HG02798 (cell line): ENCODE measurements at regions not wholly inside any gene's neighbourhood (a gene's known extent, or its start where the extent isn't known, plus 50 kb on each side); places are given as distances from the start of the nearest gene placed in this dataset.

Experiments used
- ATAC-seq: cut with Tn5 transposase; IDR thresholded peaks from one replicate; pipeline ENCODE4 v1.9.1; 2021; ENCODE audit warnings: mild to moderate bottlenecking; ENCODE audit not compliant: unreplicated experiment, poor library complexity

DNA sequence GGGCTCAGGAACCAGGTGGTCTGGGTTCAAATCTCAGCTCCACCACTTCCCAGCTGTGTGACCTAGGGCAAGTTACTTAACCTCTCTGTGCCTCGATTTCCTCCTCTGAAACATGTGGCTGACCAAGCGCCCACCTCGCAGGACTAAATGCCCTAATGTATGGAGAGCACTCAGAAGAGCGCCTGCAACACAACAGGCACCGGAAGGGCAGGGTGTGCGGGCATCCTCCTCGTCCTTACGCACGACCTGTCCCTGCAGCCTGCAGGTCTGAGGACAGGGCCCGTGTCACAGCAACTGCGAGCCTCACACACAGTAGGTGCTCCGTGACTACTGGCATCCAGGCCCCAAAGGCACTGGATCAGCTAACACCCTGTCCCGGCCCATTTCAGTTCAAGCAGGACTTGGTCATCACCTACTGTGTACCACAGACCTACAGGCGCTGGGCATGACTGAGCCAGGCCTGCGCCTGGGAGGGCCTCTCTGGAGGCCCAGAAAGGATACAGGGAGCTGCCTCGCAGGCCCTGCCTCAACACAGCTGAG is 131.5 kb downstream of the NCOR2 start:
- ATAC-seq = no peak

DNA sequence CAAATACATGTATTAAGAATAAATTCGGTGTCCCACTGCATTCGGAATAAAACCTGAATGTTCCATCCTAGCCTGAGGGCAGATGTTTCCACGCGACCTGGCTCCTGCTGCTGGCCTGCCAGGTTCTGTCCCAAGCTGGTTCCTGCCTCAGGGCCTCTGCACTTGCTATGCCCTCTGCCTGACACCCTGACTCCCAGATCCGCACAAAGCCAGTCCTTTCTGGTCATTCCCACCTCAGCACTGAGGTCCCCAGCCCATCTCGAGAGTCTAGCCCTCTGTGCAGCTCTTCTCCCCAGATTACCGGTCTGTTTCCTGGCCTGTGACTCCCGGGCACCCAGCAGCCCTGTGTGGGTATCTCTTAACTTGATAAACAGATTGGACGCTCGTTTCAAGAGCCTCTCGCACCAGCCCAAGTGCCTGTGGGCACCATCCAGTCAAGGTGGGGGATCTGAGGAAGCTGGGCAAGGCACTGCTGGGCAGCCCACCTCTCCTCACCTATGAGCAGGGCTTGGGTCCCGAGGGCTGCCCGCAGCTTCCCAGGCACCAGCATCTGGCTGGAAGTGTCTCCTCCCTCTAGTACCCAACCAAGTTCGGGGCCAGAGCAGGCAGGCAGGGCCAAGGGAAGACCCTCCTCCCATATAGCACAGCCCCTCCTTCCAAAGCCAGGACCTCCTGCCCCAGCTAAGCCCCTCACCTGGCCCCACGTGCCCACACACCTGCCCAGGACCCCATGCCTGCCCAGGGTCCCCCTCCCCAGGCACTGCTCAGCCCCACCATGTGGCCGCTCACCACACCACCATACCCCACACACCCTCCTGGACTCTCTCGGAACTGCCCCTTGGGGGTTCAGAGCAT is 132.2 kb downstream of the NCOR2 start:
- no peak for ATAC-seq

DNA sequence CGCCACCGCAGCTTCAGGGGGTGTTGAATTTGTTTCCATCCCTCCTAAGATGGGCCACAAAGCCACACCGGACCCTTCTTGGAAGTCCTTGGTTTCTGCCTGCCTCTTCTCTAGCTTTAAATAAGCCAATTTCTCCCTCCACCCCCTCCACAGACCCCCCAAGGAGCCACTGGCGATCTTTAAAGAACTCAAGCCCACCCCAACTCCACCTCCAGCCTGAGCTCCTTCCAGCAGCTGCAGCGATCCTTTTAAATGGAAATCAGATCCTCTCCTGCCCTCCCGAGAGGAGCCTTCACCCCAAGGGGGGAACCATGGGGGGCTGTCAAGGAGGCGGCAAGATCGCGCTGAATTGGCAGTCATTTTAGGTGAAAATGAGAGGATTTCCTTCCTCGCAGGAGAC is 133.1 kb downstream of the NCOR2 start:
- no peak for ATAC-seq

DNA sequence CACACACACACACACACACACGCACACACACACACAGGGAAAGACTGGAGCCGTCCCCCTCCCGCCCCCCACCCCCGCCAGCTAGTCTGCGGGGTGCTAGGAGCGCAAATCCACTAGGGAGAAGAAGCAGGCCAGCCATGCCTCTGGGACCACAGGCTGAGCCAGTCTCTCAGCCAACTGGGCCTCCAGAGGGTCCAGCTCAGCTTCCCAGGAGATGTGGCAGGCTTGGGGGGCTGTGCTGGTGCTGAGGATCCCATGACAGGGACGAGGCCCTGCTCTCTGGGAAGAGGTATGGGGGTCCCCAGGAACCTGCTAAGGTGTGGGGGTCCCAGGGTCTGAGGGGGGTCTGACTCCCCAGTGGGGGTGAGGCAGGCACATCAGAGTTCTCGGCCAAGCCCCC is 133.5 kb downstream of the NCOR2 start:
- ATAC-seq = no peak

DNA sequence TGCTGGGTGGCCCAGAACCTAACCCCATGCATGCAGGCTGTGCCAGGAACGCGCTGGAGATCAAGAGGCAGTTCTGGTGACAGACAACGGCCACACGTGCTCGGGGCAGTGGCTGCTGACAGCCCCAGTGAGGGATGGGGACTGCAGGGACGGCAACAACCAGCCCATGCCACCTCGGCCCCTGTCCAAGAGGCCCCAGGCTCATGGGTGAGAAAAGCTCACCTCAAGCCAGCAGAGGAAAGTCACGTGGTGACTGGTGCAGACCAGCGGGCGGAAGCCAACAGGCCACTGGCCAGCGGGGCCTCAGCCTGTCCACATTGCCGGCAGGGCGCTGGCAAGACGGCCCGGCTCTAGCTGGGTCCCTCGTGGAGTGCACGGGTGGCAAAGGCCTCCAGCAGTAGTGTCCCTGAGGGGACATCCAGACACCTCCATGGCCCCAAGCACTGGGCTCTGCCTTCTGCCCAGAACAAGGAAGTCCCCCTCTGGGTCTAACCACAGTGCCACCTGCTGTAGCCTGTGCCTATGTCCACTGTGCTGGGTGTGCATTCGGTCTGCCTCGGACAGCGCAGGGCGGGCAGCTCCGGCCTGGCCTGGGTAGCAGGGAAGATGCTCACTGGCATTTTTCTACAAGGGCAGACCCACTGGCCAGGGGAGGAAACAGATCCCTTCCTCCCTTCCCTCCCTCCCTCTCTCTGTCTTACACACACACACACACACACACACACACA is 134.1 kb downstream of the NCOR2 start:
- no peak for ATAC-seq

DNA sequence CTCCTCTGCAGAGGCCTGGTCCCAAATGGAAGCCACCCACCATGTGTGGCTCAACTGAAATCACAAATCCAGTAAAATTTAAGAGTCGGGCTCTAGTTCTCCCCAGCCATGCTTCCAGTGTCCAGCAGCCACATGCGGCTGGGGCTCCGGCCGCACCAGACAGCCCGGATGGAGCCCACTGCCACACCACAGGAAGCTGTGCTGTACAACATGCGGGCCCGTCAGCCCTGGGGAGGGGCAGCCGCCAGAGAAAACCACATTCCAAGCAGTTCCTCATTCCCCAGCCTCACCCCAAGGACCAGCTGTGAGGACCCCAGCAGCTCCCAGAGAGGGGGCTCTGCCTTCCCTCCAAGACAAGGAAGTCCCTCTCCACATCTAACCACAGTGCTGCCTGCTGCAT is 135.0 kb downstream of the NCOR2 start:
- ATAC-seq = no peak

DNA sequence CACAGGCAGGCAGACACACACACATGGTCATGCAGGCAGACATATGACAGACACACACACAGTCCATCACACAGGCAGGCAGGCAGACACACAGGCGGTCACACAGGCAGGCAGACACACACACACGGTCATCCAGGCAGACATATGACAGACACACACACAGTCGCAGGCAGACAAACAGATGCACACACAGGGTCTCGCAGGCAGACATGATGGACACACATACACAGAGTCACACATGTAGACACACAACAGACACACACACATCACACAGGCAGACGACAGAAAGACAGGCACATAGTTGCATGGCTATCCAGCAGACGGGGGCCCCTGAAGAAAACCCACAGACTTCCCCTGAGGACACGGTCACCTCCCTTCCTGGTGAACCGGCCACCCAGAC is 135.4 kb downstream of the NCOR2 start:
- ATAC-seq = no peak

DNA sequence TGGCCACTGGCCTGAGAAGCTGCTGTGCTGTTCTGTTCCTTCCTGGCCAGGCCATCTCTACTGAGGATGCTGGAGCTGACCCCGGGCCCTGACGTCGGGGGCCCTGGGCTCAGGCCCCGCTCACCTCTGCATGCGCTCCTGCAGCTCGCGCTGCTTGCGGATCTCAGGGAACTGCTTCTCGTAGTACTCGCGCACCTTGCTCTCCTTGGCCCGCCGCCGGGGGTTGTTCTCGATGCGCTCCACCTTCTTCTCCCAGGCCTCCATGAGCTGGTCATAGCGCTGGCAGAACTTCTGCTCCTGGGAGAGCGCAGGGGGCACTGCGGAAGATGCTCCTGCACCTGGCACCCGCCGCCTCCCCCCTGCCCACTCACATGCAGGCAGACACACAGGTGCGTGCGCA is 135.6 kb downstream of the RFLNA start:
- ATAC-seq = no peak

DNA sequence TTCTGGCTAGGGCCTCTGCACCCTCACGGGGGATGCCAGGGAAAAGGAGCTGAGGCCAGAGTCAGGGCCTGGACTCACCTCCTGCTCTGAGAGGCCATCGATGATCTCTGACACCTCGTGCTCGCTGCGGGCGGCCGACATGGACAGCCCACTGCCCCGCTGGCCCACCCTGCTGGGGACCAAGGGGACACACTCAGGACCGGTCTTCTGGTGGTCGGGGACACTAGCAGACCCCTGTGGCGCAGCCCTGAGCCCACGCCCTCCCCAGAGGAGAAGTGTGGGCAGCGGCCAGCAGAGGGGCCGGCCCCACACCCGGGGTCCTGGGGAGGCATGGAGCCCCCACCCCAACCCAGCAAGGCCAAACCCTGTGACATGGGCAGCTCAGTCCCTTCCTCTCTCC is 134.6 kb downstream of the RFLNA start:
- ATAC-seq = no peak

DNA sequence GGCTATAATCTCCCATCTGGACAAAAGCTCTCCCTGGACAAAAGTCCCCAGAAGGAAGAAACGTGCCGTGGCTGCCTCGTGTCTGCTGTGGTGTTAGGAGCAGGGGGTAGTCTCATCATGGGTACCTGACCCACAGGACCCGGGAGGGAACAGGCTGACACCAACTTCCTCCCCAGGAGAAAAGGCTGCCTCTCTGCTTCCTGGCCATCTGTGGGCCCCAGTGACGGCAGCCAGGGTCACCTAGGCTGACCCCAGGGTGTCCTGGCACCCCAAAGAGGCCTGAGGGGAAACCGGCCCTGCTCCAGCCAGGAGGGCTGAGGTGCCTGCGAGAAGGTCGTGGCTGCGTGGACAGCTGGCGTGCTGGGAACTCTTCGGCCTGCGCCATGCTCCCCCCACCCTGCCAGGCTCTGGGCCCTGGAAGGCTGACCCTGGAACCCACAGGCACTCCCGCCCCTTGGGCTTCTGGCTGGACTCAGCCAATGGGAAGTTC is 133.9 kb downstream of the RFLNA start:
- ATAC-seq = no peak

DNA sequence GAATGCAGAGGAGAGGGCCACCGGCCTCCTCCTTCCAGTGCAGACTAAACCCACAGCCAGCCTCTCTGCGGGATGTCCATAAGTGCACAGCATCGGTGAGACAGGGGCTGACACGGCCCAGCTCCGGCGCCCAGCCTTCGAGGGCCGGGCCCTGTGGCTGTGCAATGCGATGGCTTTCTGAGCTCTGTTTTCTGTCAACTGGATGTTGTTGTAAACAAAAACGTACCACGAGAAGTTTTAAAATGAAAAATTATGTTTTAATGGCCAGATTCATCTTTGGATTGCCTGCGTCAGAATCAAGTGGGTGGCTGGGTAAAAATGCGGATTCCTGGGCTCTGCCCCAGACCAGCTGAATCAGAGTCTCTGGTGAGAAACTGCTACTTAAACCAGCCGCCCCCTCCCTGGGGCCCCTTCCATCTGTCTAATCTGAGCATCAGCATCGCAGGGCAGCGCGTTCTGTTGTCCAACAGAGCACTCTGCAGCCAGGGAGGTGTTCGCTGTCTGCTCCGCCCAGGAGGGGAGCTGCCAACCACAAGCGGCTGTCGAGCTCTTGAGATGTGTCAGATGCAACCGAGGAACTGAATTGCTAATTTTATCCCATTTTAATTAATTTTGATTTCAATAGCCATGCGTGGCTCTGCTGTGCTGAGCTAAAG is 133.4 kb downstream of the RFLNA start:
- no peak for ATAC-seq

DNA sequence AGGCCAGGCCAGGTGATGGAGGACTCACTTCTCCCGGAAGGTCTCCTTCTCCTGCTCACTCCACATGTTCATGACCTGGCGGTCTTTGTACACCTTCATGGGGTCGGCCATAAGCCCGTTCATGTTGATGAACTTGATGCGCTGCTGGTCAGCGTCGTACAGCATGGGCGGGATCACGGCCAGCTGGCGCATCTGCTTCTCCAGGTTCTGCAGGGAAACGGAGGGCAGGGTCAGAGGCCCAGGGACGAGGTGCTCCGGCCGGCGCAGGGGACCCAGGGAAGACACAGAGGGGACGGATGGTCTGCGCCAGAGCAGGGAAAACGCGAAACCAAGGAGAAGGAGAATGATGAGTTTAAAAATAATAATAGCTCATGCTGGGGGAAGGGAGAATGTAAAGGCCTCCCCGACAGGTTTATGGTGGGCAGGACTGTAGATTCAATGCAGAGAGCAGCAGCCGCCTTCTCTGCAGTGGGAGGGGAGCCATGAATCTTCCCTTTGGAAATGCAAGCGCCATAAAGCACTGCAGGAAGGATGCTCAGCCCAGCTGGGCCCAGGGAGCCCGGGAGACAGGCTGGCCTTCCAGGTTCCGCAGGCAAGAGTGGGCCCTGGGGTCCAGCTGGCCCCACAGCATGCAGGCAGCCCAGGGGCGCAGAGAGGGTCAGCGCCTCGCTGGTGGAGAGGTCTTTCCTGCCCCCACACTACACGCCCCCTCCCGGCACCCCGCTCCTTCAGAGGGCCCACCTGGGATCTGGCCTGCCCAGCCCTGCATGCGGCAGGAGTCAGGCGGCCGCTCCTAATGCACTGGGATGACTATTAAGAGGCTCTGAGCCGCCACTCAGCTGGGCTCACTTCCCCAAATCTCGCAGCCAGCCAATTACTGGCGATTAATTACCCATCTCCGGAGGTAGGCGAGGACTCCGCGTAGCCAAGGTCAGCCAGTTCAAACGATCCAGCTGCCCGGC is 132.0 kb downstream of the RFLNA start:
- no peak for ATAC-seq

DNA sequence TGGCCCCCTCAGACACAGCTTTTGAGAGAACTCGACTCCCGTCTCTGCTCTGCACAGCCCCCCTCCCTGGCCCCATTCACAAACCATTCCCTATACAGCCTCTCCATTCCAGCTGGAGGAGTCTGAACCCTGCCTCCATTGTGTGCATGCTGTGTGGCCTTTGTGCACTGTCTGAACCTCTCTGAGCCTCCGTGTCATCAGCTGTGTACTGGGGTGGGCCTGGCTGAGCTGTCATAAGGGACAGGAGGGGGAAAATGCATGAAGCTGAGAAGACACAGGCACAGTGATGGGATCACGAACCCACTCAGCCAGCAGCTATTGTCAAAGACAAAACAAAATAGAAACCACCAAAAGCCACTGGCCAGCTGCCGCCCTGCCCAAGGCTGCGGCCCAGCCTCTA is 130.8 kb downstream of the RFLNA start:
- no peak for ATAC-seq

DNA sequence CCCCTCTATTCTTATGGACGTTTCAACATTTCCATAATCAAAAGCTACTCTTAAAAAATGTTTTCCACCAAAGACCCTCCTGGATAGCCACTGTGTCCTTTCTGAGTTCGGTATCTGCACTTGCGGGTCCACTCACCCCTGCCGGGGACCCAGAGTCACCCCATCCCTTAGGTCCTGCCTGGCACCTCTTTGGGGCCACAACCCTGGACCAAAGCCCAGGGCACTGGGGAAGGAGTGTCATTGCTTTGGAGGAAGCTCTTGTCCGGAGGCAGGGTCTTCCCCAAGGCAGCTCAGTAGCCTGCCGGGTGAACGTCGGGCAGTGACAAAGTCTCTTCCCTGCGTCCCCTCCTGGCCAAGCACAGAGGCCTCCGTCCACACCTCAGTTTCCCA is 129.6 kb downstream of the RFLNA start:
- no peak for ATAC-seq

DNA sequence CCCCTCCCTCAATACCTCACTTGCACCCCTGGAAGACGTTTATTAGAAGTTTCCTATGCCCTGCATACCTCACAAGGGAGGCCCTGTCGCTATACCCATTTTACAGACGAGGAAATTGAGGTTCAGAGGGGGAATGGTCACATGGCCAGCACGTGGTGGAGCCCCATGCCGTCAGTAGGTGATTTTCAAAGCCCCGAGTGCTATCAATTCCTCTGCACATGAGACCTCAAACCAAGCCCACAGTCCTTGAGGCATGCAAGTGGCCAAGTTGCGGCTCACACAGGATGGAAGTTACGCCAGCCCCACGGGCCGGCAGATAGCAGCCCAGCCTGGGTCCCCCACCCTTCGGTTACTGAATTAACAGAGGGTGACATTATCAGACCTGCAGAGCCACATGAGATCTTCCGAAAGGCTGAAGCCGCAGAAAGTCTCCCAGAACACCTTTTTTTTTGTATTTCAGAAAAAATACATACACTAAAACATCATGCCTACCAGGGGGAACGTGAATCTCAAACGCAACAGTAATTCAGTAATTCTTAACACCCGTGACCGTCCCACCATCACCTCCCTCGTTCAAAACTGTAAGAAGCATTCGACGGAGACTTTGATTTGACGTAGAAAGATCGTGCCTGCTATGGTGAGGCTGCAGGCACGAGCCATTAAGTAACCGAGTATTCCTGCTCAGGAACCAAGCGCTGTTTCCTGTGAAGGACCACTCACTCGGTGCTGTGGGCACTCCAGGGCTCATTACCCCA is 129.0 kb downstream of the RFLNA start:
- no peak for ATAC-seq

DNA sequence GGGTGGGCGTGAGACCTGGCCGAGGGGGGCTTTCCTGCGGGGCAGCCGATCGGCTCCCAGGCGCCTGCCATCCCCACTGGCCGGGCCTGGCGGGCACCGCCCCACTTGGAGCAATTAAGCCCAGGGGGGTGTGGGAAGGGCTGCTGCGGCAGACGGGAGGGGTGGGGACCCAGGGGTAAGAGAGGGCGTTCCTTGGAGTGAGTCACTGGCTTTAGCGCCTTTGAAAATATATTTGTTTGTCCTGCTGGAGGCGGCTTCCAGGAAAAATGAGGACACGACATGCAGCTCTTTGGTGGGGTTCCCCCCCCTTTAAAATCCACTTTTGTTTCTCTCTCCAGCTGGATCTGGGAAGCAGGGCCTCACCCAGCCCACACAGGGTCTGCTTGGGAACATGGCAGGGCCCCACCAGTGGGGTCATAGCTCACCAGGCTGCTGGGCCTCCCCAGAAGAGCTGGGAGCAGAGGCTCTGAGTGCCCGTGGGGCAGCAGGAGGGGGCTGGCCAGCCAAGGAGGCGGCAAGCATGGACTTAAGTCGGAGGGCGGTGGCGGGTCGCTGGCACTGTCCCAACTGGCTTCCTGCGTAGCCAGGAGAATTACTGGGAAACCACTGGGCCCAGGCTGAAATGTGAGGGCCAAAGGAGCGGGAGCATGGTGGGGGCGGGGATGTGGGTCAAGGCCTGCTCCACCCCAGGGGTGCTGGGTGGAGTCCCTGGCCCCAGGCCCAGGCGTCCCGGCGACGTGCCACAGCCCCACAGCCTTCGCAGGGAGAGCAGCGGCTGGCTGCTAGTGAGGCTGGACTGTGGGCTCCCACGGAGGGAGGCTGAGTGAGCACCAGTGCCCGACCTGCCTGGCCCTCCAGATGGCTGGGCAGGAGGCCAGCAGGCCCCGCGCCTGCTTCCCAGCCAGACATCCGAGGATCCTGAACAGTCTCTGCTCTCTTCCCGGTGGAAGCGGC is 128.0 kb downstream of the RFLNA start:
- ATAC-seq = no peak

DNA sequence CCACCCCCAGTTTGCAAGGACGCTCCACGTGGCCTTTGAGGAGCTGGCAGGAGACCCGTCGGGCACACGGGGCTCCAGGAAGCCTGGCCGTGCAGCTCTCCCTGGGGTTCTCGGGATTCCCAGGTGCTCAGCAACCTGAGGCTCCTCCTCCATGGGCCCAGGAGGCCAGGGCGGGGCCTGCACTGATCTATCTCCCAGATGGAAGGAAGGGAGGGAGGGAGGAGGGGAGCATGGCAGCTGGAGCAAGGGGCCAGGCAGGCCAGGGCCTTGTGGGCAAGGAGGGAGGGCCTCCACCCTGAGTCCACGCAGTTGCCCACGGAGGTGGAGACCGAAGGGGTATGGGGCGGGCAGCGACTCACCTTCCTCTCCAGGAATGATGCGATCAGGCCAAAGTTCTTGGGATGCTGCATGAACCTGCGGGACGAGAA is 127.3 kb downstream of the RFLNA start:
- no peak for ATAC-seq
